AG10803 (cell line): ENCODE measurements at regions not wholly inside any gene's neighbourhood (a gene's known extent, or its start where the extent isn't known, plus 50 kb on each side); places are given as distances from the start of the nearest gene placed in this dataset.

Experiments
- DNase-seq: peaks from one replicate; pipeline ENCODE4 v3.0.0; 2010; ENCODE audit warnings: low read depth
- H3K4me3 ChIP-seq: 2 replicates; pipeline ENCODE4 v1.5.1; 2011; ENCODE audit warnings: mild to moderate bottlenecking, low read length, control low read depth
- CTCF ChIP-seq: conservative IDR thresholded peaks from 2 replicates; pipeline ENCODE4 v1.5.1; 2011; ENCODE audit warnings: mild to moderate bottlenecking, low read length, control low read depth, inconsistent platforms

GRCh38 chrX:30992381-30992904 is 79.4 kb downstream of the FTHL17 start:
- no peak for TF ChIP-seq CTCF
- no peak for DNase-seq
- no peak overlapping the region for H3K4me3 ChIP-seq

- H3K4me3 ChIP-seq = no peak overlapping the region
- DNase-seq = no peak
- no peak for TF ChIP-seq CTCF
These were observed 81.5 kb downstream of the FTHL17 start for GRCh38 chrX:30990361-30990760.

GRCh38 chrX:30982467-30982866 is 89.4 kb downstream of the FTHL17 start:
- TF ChIP-seq CTCF = no peak
- H3K4me3 ChIP-seq = no peak overlapping the region
- no peak for DNase-seq

- H3K4me3 ChIP-seq = no peak overlapping the region
- DNase-seq = no peak
- TF ChIP-seq CTCF = no peak
These were observed 89.9 kb downstream of the FTHL17 start for GRCh38 chrX:30981968-30982367.

GRCh38 chrX:30979271-30979670 is 90.2 kb upstream of the TAB3 start:
- no peak for DNase-seq
- no peak for TF ChIP-seq CTCF
- H3K4me3 ChIP-seq = no peak overlapping the region

GRCh38 chrX:30975467-30975866 is 86.4 kb upstream of the TAB3 start:
- no peak overlapping the region for H3K4me3 ChIP-seq
- no peak for TF ChIP-seq CTCF
- no peak for DNase-seq

- H3K4me3 ChIP-seq = no peak overlapping the region
- no peak for TF ChIP-seq CTCF
- no peak for DNase-seq
These were observed 84.9 kb upstream of the TAB3 start for GRCh38 chrX:30973784-30974427.
